GM19397 (cell line): ENCODE measurements at regions not wholly inside any gene's neighbourhood (a gene's known extent, or its start where the extent isn't known, plus 50 kb on each side); places are given as distances from the start of the nearest gene placed in this dataset.
"Not testable (repeated sequence)": the region's sequence is repeated elsewhere in the genome, so short reads cannot be mapped to it uniquely, and the experiment has no call there.

Source experiments
- ATAC-seq: cut with Tn5 transposase; IDR thresholded peaks from one replicate; pipeline ENCODE4 v1.9.1; 2021; ENCODE audit warnings: mild to moderate bottlenecking, moderate library complexity; ENCODE audit not compliant: unreplicated experiment

- no peak for ATAC-seq
These were observed 258.1 kb downstream of the PCNX1 start for GRCh38 chr14:71165121-71166031.

- no peak for ATAC-seq
These were observed 259.1 kb downstream of the PCNX1 start for GRCh38 chr14:71166180-71166837.

- not testable (repeated sequence) for ATAC-seq
These were observed 260.2 kb downstream of the PCNX1 start for GRCh38 chr14:71167325-71167950.

GRCh38 chr14:71168161-71168560, 260.9 kb downstream of the PCNX1 start:
- ATAC-seq: not testable (repeated sequence)

- no peak for ATAC-seq
These were observed 261.5 kb downstream of the PCNX1 start for GRCh38 chr14:71168564-71169427.

- no peak for ATAC-seq
These were observed 262.6 kb downstream of the PCNX1 start for GRCh38 chr14:71169861-71170260.

GRCh38 chr14:71175491-71175890, 268.2 kb downstream of the PCNX1 start:
- ATAC-seq: no peak

GRCh38 chr14:71179066-71179465, 271.8 kb downstream of the PCNX1 start:
- no peak for ATAC-seq

- no peak for ATAC-seq
These were observed 273.1 kb downstream of the PCNX1 start for GRCh38 chr14:71180397-71180796.

GRCh38 chr14:71181215-71182003, 274.1 kb downstream of the PCNX1 start:
- no peak for ATAC-seq

GRCh38 chr14:71183876-71184689, 276.8 kb downstream of the PCNX1 start:
- ATAC-seq: no peak

GRCh38 chr14:71185637-71186036, 278.4 kb downstream of the PCNX1 start:
- no peak for ATAC-seq

- no peak for ATAC-seq
These were observed 280.5 kb downstream of the PCNX1 start for GRCh38 chr14:71187633-71188356.

GRCh38 chr14:71190770-71191374, 283.6 kb downstream of the PCNX1 start:
- no peak for ATAC-seq

- no peak for ATAC-seq
These were observed 286.4 kb downstream of the PCNX1 start for GRCh38 chr14:71193663-71194062.

- no peak for ATAC-seq
These were observed 287.0 kb downstream of the PCNX1 start for GRCh38 chr14:71194251-71194650.

- ATAC-seq: no peak
These were observed 289.7 kb downstream of the PCNX1 start for GRCh38 chr14:71196921-71197320.

- ATAC-seq: no peak
These were observed 291.4 kb downstream of the PCNX1 start for GRCh38 chr14:71198687-71199086.
